ENCODE measurements at regions not wholly inside any gene's neighbourhood (a gene's known extent, or its start where the extent isn't known, plus 50 kb on each side); places are given as distances from the start of the nearest gene placed in this dataset.
A peak's percentile ranks its signal among the peaks of the same experiment; 100 is the strongest.

GRCh38 chr2:146363731-146364130 is 1481.1 kb upstream of the ACVR2A start:
- no peak overlapping the region for H3K27ac ChIP-seq
- no peak overlapping the region for H3K4me3 ChIP-seq
- no peak overlapping the region for H3K4me2 ChIP-seq
- H3F3A ChIP-seq (ENCODE audit: insufficient read depth, low read depth): no peaks in the 10 kb centered on the region
- ChIA-PET CTCF (no interaction called here), POLR2A (ENCODE audit: unreplicated experiment) (no interaction called here)
- no peaks in the 10 kb centered on the region for H3K27me3 ChIP-seq (ENCODE audit: insufficient read depth, low read depth)
- H4K20me1 ChIP-seq (ENCODE audit: insufficient read depth): no peaks in the 10 kb centered on the region
- TF ChIP-seq CTCF (conservative IDR thresholded peaks at IDR 0.05): no peak
- no peak for TF ChIP-seq EZH2 (IDR thresholded peaks at IDR 0.05; ENCODE audit: low read depth)
- intact Hi-C loops (cut with micrococcal nuclease; ENCODE audit: unreplicated experiment): no loop called here
- H3K36me3 ChIP-seq (ENCODE audit: low read depth): no peaks in the 10 kb centered on the region
- H3K9me3 ChIP-seq (ENCODE audit: insufficient read depth, low read depth): no peaks in the 10 kb centered on the region
- no peaks in the 10 kb centered on the region for H3K9me2 ChIP-seq (ENCODE audit: insufficient read depth)
- no peak for DNase-seq
- no peaks in the 10 kb centered on the region for H3K4me1 ChIP-seq (replicated peaks; ENCODE audit: insufficient read depth)
- no TSS peak for BruUV-seq (replicated peaks)
- H3K79me2 ChIP-seq (ENCODE audit: low read depth): no peaks in the 10 kb centered on the region
- H2AFZ ChIP-seq: no peak overlapping the region

- Histone ChIP-seq H3K9me3 (ENCODE audit: insufficient read depth, low read depth) (no peaks in the 10 kb centered on the region), H3K27me3 (ENCODE audit: insufficient read depth, low read depth) (no peaks in the 10 kb centered on the region), H2AFZ (no peak overlapping the region), H3K4me2 (no peak overlapping the region), H3K36me3 (ENCODE audit: low read depth) (no peaks in the 10 kb centered on the region), H3K79me2 (ENCODE audit: low read depth) (no peaks in the 10 kb centered on the region), H3F3A (ENCODE audit: insufficient read depth, low read depth) (no peaks in the 10 kb centered on the region), H4K20me1 (ENCODE audit: insufficient read depth) (no peaks in the 10 kb centered on the region), H3K9me2 (ENCODE audit: insufficient read depth) (no peaks in the 10 kb centered on the region), H3K4me1 (replicated peaks; ENCODE audit: insufficient read depth) (no peaks in the 10 kb centered on the region), H3K4me3 (no peak overlapping the region), H3K27ac (no peak overlapping the region)
- no TSS peak for BruUV-seq (replicated peaks)
- TF ChIP-seq EZH2 (IDR thresholded peaks at IDR 0.05; ENCODE audit: low read depth) (no peak), CTCF (conservative IDR thresholded peaks at IDR 0.05) (no peak)
- intact Hi-C loops (cut with micrococcal nuclease; ENCODE audit: unreplicated experiment): no loop called here
- ChIA-PET CTCF (no interaction called here), POLR2A (ENCODE audit: unreplicated experiment) (no interaction called here)
- no peak for DNase-seq
Observed at GRCh38 chr2:146351689-146352088, 1493.1 kb upstream of the ACVR2A start.

GRCh38 chr2:146349334-146349733 is 1495.5 kb upstream of the ACVR2A start:
- no peaks in the 10 kb centered on the region for H3F3A ChIP-seq (ENCODE audit: insufficient read depth, low read depth)
- no peaks in the 10 kb centered on the region for H3K9me2 ChIP-seq (ENCODE audit: insufficient read depth)
- BruUV-seq (replicated peaks): no TSS peak
- no peaks in the 10 kb centered on the region for H3K27me3 ChIP-seq (ENCODE audit: insufficient read depth, low read depth)
- DNase-seq: no peak
- ChIA-PET CTCF (interaction anchor here (0.7 kb wide), 1 partner anchor 1449 kb away, joined by 4 read pairs; no protein-coding TSS in a partner anchor), POLR2A (ENCODE audit: unreplicated experiment) (no interaction called here)
- peak overlapping the region; percentile 7; the same call in 1 of the 2 replicates for H3K4me3 ChIP-seq
- no peaks in the 10 kb centered on the region for H3K79me2 ChIP-seq (ENCODE audit: low read depth)
- peak overlapping the region; percentile 38 for H3K4me2 ChIP-seq
- H2AFZ ChIP-seq: 0 out of 2 replicates have a peak overlapping the region, but pooled peaks have one; percentile 48
- no peaks in the 10 kb centered on the region for H3K36me3 ChIP-seq (ENCODE audit: low read depth)
- TF ChIP-seq CTCF (conservative IDR thresholded peaks at IDR 0.05) (no peak), EZH2 (IDR thresholded peaks at IDR 0.05; ENCODE audit: low read depth) (no peak)
- no peak overlapping the region for H3K27ac ChIP-seq
- intact Hi-C loops (cut with micrococcal nuclease; ENCODE audit: unreplicated experiment): no loop called here
- H3K4me1 ChIP-seq (replicated peaks; ENCODE audit: insufficient read depth): no peaks in the 10 kb centered on the region
- H4K20me1 ChIP-seq (ENCODE audit: insufficient read depth): no peaks in the 10 kb centered on the region
- no peaks in the 10 kb centered on the region for H3K9me3 ChIP-seq (ENCODE audit: insufficient read depth, low read depth)
